Endodermal cell (in vitro differentiated cells): ENCODE measurements at regions not wholly inside any gene's neighbourhood (a gene's known extent, or its start where the extent isn't known, plus 50 kb on each side); places are given as distances from the start of the nearest gene placed in this dataset.

Experiments
- DNase-seq: peaks from one replicate; pipeline ENCODE4 v3.0.0-alpha.2; 2017
- H3K27ac ChIP-seq: 2 replicates; pipeline ENCODE4 v1.5.1; 2013; ENCODE audit warnings: mild to moderate bottlenecking, low read depth, low read length, moderate library complexity
- H3K27me3 ChIP-seq: 2 replicates; pipeline ENCODE4 v1.6.1; 2013; ENCODE audit warnings: mild to moderate bottlenecking, low read length, moderate library complexity; ENCODE audit not compliant: insufficient read depth, control insufficient read depth, poor library complexity, severe bottlenecking
- H3K36me3 ChIP-seq: 2 replicates; pipeline ENCODE4 v1.7.0; 2013; ENCODE audit warnings: mild to moderate bottlenecking, low read length, moderate library complexity; ENCODE audit not compliant: control insufficient read depth, insufficient read depth
- H3K4me1 ChIP-seq: one replicate; pipeline ENCODE4 v1.7.0; 2013; ENCODE audit warnings: low read length; ENCODE audit not compliant: control insufficient read depth, insufficient read depth
- H3K4me3 ChIP-seq: 2 replicates; pipeline ENCODE4 v1.5.1; 2013; ENCODE audit warnings: mild to moderate bottlenecking, low read length, moderate library complexity
- H3K9ac ChIP-seq: 2 replicates; pipeline ENCODE4 v1.6.1; 2013; ENCODE audit warnings: mild to moderate bottlenecking, low read length, moderate library complexity; ENCODE audit not compliant: poor library complexity, severe bottlenecking; ENCODE audit errors: extremely low read depth
- H3K9me3 ChIP-seq: 2 replicates; pipeline ENCODE4 v1.6.1; 2013; ENCODE audit warnings: mild to moderate bottlenecking, low read length, moderate library complexity; ENCODE audit not compliant: control insufficient read depth
- H3K27ac Mint-ChIP-seq: 2 replicates; pipeline ENCODE4 v1.8.0; 2020; ENCODE audit warnings: mixed read lengths
- H3K27me3 Mint-ChIP-seq: 2 replicates; pipeline ENCODE4 v1.8.0; 2021; ENCODE audit warnings: mild to moderate bottlenecking, mixed read lengths; ENCODE audit not compliant: insufficient read depth
- H3K36me3 Mint-ChIP-seq: 2 replicates; pipeline ENCODE4 v1.8.0; 2020; ENCODE audit warnings: low read depth, mixed read lengths
- H3K4me1 Mint-ChIP-seq: 2 replicates; pipeline ENCODE4 v1.8.0; 2020; ENCODE audit warnings: mixed read lengths
- H3K4me3 Mint-ChIP-seq: 2 replicates; pipeline ENCODE4 v1.8.0; 2020; ENCODE audit warnings: mild to moderate bottlenecking, moderate library complexity, mixed read lengths
- H3K9me3 Mint-ChIP-seq: 2 replicates; pipeline ENCODE4 v1.8.0; 2020; ENCODE audit warnings: mild to moderate bottlenecking, mixed read lengths
- CTCF ChIP-seq: fragments of 200-600 bp; sonication (generic); conservative IDR thresholded peaks from 2 replicates; pipeline ENCODE4 v1.5.0; 2021; ENCODE audit warnings: antibody characterized with exemption, mild to moderate bottlenecking
- WGBS, 2 experiments: methylation state at CpG; one replicate each; pipeline versions ENCODE4 v1.1.5 to v1.1.7; 2013; ENCODE audit warnings: missing lambda C conversion rate in 2 of 2, mixed read lengths in 1 of 2; ENCODE audit not compliant: insufficient coverage in 1 of 2, insufficient read length in 1 of 2; 5-methylcytosine and 5-hydroxymethylcytosine counted together

- H3K9ac ChIP-seq = no peak overlapping the region
- Mint-ChIP-seq H3K27ac (no peak overlapping the region), H3K36me3 (no peaks in the 10 kb centered on the region), H3K4me3 (no peak overlapping the region), H3K9me3 (no peaks in the 10 kb centered on the region), H3K27me3 (peaks cover 2% of the 10 kb centered on the region), H3K4me1 (peaks cover 11% of the 10 kb centered on the region)
- TF ChIP-seq CTCF = no peak
- H3K9me3 ChIP-seq = no peaks in the 10 kb centered on the region
- no peaks in the 10 kb centered on the region for H3K27me3 ChIP-seq
- peaks cover 12% of the 10 kb centered on the region for H3K4me1 ChIP-seq
- H3K36me3 ChIP-seq = no peaks in the 10 kb centered on the region
- 90 to 94% methylated on average over 2 to 4 of the region's 4 CpGs for WGBS, 2 experiments
- H3K27ac ChIP-seq = no peak overlapping the region
- no peak overlapping the region for H3K4me3 ChIP-seq
- no peak for DNase-seq
These were observed 299.1 kb upstream of the JARID2 start for GRCh38 chr6:14946753-14947152.

DNA sequence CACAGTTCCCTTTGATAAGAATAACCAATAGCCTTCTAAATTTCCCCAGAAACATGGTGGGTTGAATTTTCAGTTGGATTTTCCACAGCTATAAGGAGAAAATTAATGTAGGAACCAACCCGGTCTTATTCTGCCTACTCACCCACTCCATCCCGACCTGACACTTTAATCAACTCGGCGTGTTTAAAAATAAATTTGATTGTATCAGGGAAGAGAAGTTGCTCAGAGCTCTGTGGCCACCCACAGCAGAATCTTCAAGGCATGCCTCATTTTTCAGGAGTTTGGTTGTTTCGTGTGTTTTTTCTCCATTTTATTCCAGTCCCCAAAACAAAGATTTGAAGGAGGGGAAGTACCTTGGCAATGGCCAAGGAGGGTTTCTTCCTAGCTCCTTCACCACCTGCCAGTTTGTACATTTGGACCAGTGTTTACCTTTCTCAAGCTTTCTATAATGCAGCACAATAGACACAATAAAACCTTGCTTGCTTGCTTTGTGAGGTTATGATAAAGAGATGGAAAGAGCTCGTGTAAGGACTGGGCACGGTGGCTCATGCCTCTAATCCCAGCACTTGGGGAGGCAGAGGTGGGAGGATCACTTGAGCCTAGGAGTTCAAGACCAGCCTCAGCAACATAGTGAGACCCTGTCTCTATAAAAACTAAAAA lies 297.2 kb upstream of the JARID2 start:
- no peak for DNase-seq
- Histone ChIP-seq H3K27ac (no peak overlapping the region), H3K27me3 (no peaks in the 10 kb centered on the region), H3K9me3 (no peaks in the 10 kb centered on the region), H3K4me3 (no peak overlapping the region), H3K36me3 (no peaks in the 10 kb centered on the region), H3K4me1 (peaks cover 16% of the 10 kb centered on the region), H3K9ac (no peak overlapping the region)
- Mint-ChIP-seq H3K9me3 (no peaks in the 10 kb centered on the region), H3K36me3 (no peaks in the 10 kb centered on the region), H3K4me3 (no peak overlapping the region), H3K27me3 (peaks cover 2% of the 10 kb centered on the region), H3K27ac (no peak overlapping the region), H3K4me1 (peaks cover 14% of the 10 kb centered on the region)
- no peak for TF ChIP-seq CTCF
- 93 to 100% methylated on average over 2 to 7 of the region's 7 CpGs for WGBS, 2 experiments

DNA sequence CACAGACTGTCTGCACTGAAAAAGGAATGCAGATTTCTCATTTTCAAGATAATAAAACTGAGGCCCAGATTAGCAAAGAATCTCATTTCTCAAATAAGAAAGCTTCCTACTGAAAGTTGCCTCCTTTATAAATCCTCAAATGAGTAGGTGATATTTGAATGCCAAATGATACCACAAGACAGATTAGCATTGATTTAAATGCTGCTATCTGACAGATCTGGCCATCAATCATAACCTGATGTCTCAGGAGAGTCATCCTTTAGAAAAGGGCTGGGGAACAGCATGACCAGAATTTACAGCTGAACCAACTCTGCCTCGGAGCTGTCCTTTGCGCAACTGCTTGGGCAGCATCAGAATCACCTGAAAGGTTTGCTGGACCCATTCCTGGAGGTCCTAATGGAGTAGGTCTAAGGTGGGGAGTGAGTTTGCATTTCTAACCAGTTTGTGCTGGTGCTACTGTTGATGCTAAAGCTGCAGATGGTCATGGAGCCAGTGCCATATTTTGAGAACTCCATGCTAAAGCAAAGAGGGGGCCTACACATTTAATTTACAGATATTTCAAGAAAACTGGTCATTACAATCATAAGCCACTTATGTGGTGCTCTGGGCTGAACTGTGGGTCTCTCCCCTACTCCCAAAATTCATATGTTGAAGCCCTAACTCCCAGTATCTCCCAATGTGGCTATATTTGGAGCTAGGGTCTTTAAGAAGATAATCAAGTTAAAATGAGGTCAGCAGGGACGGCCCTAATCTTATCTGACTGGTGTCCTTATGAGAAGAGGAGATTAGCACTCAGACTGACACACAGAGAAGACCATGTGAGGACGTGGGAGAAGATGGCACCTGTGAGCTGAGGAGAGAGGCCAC lies 295.5 kb upstream of the JARID2 start:
- Histone ChIP-seq H3K36me3 (no peaks in the 10 kb centered on the region), H3K9me3 (peaks cover 5% of the 10 kb centered on the region), H3K4me3 (no peak overlapping the region), H3K27ac (no peak overlapping the region), H3K27me3 (no peaks in the 10 kb centered on the region), H3K4me1 (peaks cover 16% of the 10 kb centered on the region), H3K9ac (no peak overlapping the region)
- H3K9me3 Mint-ChIP-seq = peaks cover 7% of the 10 kb centered on the region
- 66 to 91% methylated on average over 4 of the region's 4 CpGs for WGBS, 2 experiments
- peaks cover 14% of the 10 kb centered on the region for H3K4me1 Mint-ChIP-seq
- no peak overlapping the region for H3K27ac Mint-ChIP-seq
- TF ChIP-seq CTCF = no peak
- peaks cover 2% of the 10 kb centered on the region for H3K27me3 Mint-ChIP-seq
- DNase-seq = no peak
- H3K36me3 Mint-ChIP-seq = no peaks in the 10 kb centered on the region
- H3K4me3 Mint-ChIP-seq = no peak overlapping the region
